CD14-positive monocyte (primary cell): ENCODE measurements at regions not wholly inside any gene's neighbourhood (a gene's known extent, or its start where the extent isn't known, plus 50 kb on each side); places are given as distances from the start of the nearest gene placed in this dataset.

Experiments used
- DNase-seq, 3 donors: peaks; one replicate each; pipeline ENCODE4 v3.0.0-alpha.2; 2011 to 2022
- H2AFZ ChIP-seq: 2 replicates; pipeline ENCODE4 v1.6.0; 2012; ENCODE audit warnings: mild to moderate bottlenecking, low read depth, low read length, inconsistent platforms; ENCODE audit not compliant: insufficient read depth, poor library complexity, severe bottlenecking
- H3K27ac ChIP-seq, 2 donors: 1 replicate in 1 of 2; 2 replicates in 1 of 2; pipeline ENCODE4 v1.5.1; 2012 to 2013; ENCODE audit warnings: low read length in 2 of 2, control low read depth in 1 of 2, inconsistent platforms in 1 of 2, low read depth in 1 of 2, mild to moderate bottlenecking in 1 of 2
- H3K27me3 ChIP-seq, 2 donors: one replicate each; pipeline versions ENCODE4 v1.6.0 to v1.6.1; 2011 to 2013; ENCODE audit warnings: low read length in 2 of 2; ENCODE audit not compliant: control insufficient read depth in 2 of 2, insufficient read depth in 2 of 2
- H3K36me3 ChIP-seq, 2 donors: replicated peaks in 1 of 2; 1 replicate in 1 of 2; 2 replicates in 1 of 2; pipeline versions ENCODE4 v1.5.1 to v1.6.1; 2012 to 2013; ENCODE audit warnings: low read length in 2 of 2, control low read depth in 1 of 2, inconsistent platforms in 1 of 2, mild to moderate bottlenecking in 1 of 2; ENCODE audit not compliant: insufficient read depth in 2 of 2, control insufficient read depth in 1 of 2
- H3K4me1 ChIP-seq, 2 donors: 1 replicate in 1 of 2; 2 replicates in 1 of 2; pipeline versions ENCODE4 v1.5.1 to v1.6.1; 2012 to 2013; ENCODE audit warnings: low read length in 2 of 2, control low read depth in 1 of 2, inconsistent platforms in 1 of 2, mild to moderate bottlenecking in 1 of 2, moderate library complexity in 1 of 2; ENCODE audit not compliant: insufficient read depth in 2 of 2, control insufficient read depth in 1 of 2
- H3K4me2 ChIP-seq: replicated peaks from 2 replicates; pipeline ENCODE3; 2012; ENCODE audit warnings: low read length, moderate library complexity, mild to moderate bottlenecking; ENCODE audit not compliant: poor library complexity, severe bottlenecking; ENCODE audit errors: extremely low read depth
- H3K4me3 ChIP-seq, 3 experiments: fragments of 200-600 bp in 1 of 3; sonication (generic) in 1 of 3; replicated peaks in 1 of 3; 1 replicate in 2 of 3; 2 replicates in 1 of 3; pipeline ENCODE4 v1.5.1; 2011 to 2013; ENCODE audit warnings: low read length in 3 of 3, mild to moderate bottlenecking in 3 of 3, control low read depth in 2 of 3, low read depth in 2 of 3, inconsistent platforms in 1 of 3, moderate library complexity in 1 of 3
- H3K79me2 ChIP-seq: 2 replicates; pipeline ENCODE4 v1.6.0; 2012; ENCODE audit warnings: mild to moderate bottlenecking, control low read depth, inconsistent platforms, low read length, moderate library complexity; ENCODE audit not compliant: insufficient read depth
- H3K9ac ChIP-seq: 2 replicates; pipeline ENCODE4 v1.6.0; 2017; ENCODE audit warnings: low read length, mild to moderate bottlenecking; ENCODE audit not compliant: insufficient read depth, poor library complexity, severe bottlenecking
- H3K9me3 ChIP-seq, 2 donors: replicated peaks in 1 of 2; 1 replicate in 1 of 2; 2 replicates in 1 of 2; pipeline versions ENCODE4 v1.5.1 to v1.6.1; 2012 to 2013; ENCODE audit warnings: low read length in 2 of 2, control low read depth in 1 of 2; ENCODE audit not compliant: control insufficient read depth in 1 of 2, insufficient read depth in 1 of 2
- H4K20me1 ChIP-seq: 2 replicates; pipeline ENCODE4 v1.6.0; 2012; ENCODE audit warnings: mild to moderate bottlenecking, low read length, control low read depth, moderate library complexity; ENCODE audit not compliant: insufficient read depth
- H3K27ac Mint-ChIP-seq, 7 donors: one replicate each; pipeline ENCODE4 v1.8.0; 2020; ENCODE audit warnings: mild to moderate bottlenecking in 7 of 7, mixed read lengths in 7 of 7, moderate library complexity in 6 of 7, inconsistent platforms in 2 of 7
- H3K27me3 Mint-ChIP-seq, 3 donors: one replicate each; pipeline ENCODE4 v1.8.0; 2021 to 2022; ENCODE audit warnings: low read depth in 3 of 3, mild to moderate bottlenecking in 3 of 3, mixed read lengths in 3 of 3, moderate library complexity in 3 of 3, inconsistent platforms in 1 of 3
- H3K36me3 Mint-ChIP-seq, 2 donors: one replicate each; pipeline ENCODE4 v1.8.0; 2020; ENCODE audit warnings: mixed read lengths in 2 of 2, inconsistent platforms in 1 of 2, mild to moderate bottlenecking in 1 of 2
- H3K4me1 Mint-ChIP-seq: one replicate; pipeline ENCODE4 v1.8.0; 2020; ENCODE audit warnings: mild to moderate bottlenecking, mixed read lengths
- H3K4me3 Mint-ChIP-seq, 2 donors: one replicate each; pipeline ENCODE4 v1.8.0; 2020; ENCODE audit warnings: mild to moderate bottlenecking in 2 of 2, mixed read lengths in 2 of 2, moderate library complexity in 1 of 2
- H3K9me3 Mint-ChIP-seq, 7 donors: one replicate each; pipeline ENCODE4 v1.8.0; 2020 to 2022; ENCODE audit warnings: mixed read lengths in 7 of 7, mild to moderate bottlenecking in 6 of 7, moderate library complexity in 6 of 7, inconsistent platforms in 2 of 7
- CTCF ChIP-seq: fragments of 200-600 bp; IDR thresholded peaks from one replicate; pipeline ENCODE4 v1.8.0; 2022; ENCODE audit warnings: antibody characterized with exemption, mild to moderate bottlenecking
- WGBS: methylation state at CpG from one replicate; pipeline ENCODE4 v1.1.5; 2013; ENCODE audit warnings: missing lambda C conversion rate; ENCODE audit not compliant: insufficient coverage; 5-methylcytosine and 5-hydroxymethylcytosine counted together
- intact Hi-C, 2 donors: fragments of 100-400 bp; cut with micrococcal nuclease; formaldehyde crosslinking; loops; one replicate each; pipeline versions ENCODE4 v1.15.0 to v1.15.1; 2023

DNA sequence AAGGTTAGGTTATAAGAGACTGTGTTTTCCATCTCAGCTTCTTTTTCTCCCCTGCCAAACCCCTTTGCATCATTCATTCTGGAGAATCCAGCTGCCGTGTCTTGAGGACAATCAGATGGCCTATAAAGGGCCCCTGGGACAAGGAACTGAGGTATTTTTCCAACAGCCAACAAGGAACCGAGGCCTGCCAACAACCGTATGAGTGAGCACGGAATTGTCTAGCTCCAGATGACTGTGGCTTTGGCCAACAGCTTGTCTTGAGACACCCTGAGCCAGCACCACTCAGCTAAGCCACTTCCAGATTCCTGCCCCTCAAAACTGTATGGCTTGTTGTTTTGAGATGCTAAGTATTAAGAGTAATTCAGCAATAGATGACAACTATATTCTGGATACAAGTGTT is 433.7 kb upstream of the HSF2 start:
- Histone ChIP-seq H3K79me2 (no peaks in the 10 kb centered on the region), H3K9ac (no peak overlapping the region), H4K20me1 (no peaks in the 10 kb centered on the region), H3K27me3 (no peaks in the 10 kb centered on the region), H3K9me3 (no peaks in the 10 kb centered on the region), H2AFZ (no peak overlapping the region), H3K36me3 (no peaks in the 10 kb centered on the region), H3K4me1 (no peaks in the 10 kb centered on the region), H3K4me2 (no peak overlapping the region), H3K27ac (no peak overlapping the region), H3K4me3 (no peak overlapping the region)
- TF ChIP-seq CTCF: no peak
- Mint-ChIP-seq H3K27me3 (no peaks in the 10 kb centered on the region), H3K36me3 (no peaks in the 10 kb centered on the region), H3K27ac (no peak overlapping the region), H3K9me3 (peaks cover 0 to 3% (median 0%) of the 10 kb centered on the region in 7 donors), H3K4me1 (no peaks in the 10 kb centered on the region), H3K4me3 (no peak overlapping the region)
- 97% methylated on average over 4 of the region's 4 CpGs for whole genome bisulfite sequencing
- DNase-seq: no peak
- intact Hi-C loops: no loop called here

GRCh38 chr6:121967631-121968030 is 431.8 kb upstream of the HSF2 start:
- Mint-ChIP-seq H3K4me1 (no peaks in the 10 kb centered on the region), H3K4me3 (no peak overlapping the region), H3K9me3 (peaks cover 0 to 3% (median 0%) of the 10 kb centered on the region in 7 donors), H3K27me3 (no peaks in the 10 kb centered on the region), H3K27ac (no peak overlapping the region), H3K36me3 (no peaks in the 10 kb centered on the region)
- no peak for TF ChIP-seq CTCF
- Histone ChIP-seq H3K4me1 (no peaks in the 10 kb centered on the region), H2AFZ (no peak overlapping the region), H3K27ac (no peak overlapping the region), H4K20me1 (no peaks in the 10 kb centered on the region), H3K9ac (no peak overlapping the region), H3K79me2 (no peaks in the 10 kb centered on the region), H3K4me3 (no peak overlapping the region), H3K9me3 (no peaks in the 10 kb centered on the region), H3K27me3 (no peaks in the 10 kb centered on the region), H3K4me2 (no peak overlapping the region), H3K36me3 (no peaks in the 10 kb centered on the region)
- intact Hi-C loops: no loop called here
- WGBS: no CpG with 5 or more reads among the region's 2 CpGs
- no peak for DNase-seq
